ENCODE measurements at regions not wholly inside any gene's neighbourhood (a gene's known extent, or its start where the extent isn't known, plus 50 kb on each side); places are given as distances from the start of the nearest gene placed in this dataset.
"Not testable (repeated sequence)": the region's sequence is repeated elsewhere in the genome, so short reads cannot be mapped to it uniquely, and the experiment has no call there.

- DNase-seq, result not testable (repeated sequence)
These were observed 72.1 kb downstream of the OGFRL1 start for GRCh38 chr6:71360556-71361335.

- DNase-seq, result no peak
These were observed 76.4 kb downstream of the OGFRL1 start for GRCh38 chr6:71364889-71365542.

DNA sequence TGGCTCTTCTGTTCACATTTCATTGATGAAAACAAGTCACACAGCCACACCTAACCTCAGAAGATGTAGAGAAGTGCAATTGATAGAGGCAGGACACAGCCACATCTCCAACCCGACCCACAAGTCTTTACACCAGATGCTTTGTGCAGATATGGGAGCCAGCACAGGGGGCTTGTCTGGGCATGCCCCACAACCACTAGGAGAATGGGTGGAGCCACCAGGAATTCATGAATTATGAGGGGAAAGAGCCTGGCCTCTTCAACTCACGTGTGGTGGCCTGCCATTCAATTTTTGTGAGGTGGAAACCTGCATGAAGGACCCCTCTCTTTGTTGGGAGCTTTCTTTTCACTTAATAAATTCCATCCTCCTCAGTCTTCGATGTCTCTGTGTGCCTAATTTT is 79.1 kb downstream of the OGFRL1 start:
- DNase-seq, result no peak

- DNase-seq, result no peak
These were observed 79.7 kb downstream of the OGFRL1 start for GRCh38 chr6:71368284-71368683.

- DNase-seq, result no peak
These were observed 82.9 kb downstream of the OGFRL1 start for GRCh38 chr6:71371559-71371958.

GRCh38 chr6:71373943-71374342 is 85.3 kb downstream of the OGFRL1 start:
- no peak for DNase-seq

DNA sequence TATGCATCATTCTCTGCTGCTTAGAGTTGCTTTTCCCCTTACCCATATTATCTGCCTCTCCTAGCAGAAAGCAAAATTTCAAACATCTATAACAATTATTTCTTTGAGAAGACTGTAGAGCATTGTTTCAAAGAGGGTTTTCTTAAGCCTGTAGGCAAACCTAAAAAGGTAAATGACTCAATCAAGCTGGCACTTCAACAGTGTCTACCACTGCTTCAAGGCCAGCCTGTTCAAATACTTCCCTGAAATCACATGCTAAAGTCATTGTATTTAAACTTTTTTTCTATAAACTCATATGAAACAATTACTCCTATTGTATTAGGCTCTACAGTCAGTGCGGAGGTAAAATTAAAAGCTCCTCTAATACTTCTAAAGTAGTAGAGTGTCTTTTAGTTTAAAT is 87.1 kb downstream of the OGFRL1 start:
- no peak for DNase-seq

DNA sequence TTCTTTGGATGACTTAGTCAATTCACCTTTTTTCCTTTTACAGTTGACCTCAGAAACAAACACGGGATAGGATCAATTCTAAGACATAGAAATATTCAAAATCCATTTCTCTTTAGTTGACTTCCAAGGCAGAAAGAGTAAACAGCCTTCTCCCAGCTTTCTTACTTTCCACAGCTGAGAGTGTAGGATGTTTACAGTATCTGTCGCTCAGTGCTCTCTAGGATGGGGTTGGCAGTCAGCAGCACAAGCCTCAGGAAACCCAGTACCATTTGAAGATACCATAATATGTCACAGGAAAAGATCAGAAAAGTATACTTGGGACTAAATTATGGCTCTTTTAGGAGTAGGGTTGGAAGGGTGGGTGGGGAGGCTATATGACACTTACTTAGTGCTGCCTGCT is 88.2 kb downstream of the OGFRL1 start:
- no peak for DNase-seq

GRCh38 chr6:71383476-71383875 is 94.9 kb downstream of the OGFRL1 start:
- DNase-seq, result no peak

DNA sequence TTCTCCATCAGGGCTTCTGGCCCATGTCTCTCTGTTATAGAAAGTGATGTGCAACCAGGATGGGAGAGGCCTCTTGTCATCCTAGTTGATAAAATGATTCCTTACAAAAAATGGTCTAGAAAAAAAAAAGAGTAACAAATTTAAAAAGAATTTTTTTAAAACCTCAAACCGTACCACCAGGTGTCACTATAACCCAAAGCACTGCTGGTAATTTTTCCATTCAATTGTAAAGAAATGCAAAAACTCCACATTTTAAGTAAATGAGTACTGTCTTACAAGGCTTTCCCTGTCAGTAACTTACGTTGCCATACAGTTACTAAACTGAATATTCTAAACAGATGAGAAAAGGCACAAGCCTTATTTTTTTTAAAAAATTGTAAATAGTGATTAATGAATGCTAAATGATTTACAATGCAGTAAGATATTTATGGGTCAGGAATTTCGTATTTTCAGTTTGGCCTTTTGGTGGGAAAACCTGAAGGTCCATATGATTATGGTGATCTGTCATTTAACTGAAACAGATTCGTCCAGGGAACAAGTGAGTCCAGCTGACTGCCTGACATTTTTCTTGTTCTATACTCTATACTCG is 95.4 kb downstream of the OGFRL1 start:
- no peak for DNase-seq

- DNase-seq, result no peak
These were observed 96.7 kb downstream of the OGFRL1 start for GRCh38 chr6:71385111-71385822.

DNA sequence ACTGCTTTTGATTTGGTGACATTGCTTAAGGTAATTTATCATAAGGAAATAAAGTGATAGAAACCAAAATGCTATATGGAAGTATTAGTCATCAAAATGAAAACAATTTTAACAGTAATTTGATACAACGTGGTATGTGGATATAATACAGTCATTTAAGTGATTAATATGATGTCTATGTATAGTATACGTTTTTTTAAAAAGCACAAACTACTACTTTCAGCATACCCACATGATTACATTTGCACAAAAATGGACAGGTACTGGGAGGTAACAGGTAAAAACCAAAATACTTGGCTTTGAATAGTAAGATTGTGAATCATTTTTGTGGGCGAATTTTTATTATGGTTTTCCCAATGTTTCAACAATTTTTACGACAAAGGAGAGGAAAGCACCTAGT is 97.6 kb downstream of the OGFRL1 start:
- no peak for DNase-seq

DNA sequence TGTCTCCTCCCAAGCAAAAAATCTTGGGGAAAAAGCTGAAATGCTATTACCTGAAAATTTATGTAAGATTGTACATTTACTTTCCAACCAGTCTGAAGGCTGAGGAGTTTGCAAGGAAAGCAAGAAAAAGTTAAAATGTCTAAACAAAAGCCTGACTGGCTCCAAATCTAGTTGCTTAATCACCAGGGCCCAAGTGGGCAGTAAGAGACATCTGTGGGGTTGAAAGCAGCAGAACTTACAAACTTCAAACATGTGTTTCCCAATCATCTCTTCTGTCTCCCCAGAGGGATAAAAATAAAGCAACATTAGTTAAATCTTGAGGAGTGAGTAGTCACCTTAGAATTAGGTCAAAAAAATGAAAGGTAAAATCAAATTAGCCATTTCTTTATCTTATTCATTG is 98.6 kb downstream of the OGFRL1 start:
- DNase-seq, result no peak

- DNase-seq, result no peak
These were observed 99.6 kb downstream of the OGFRL1 start for GRCh38 chr6:71388068-71388744.

- DNase-seq, result no peak
These were observed 100.4 kb downstream of the OGFRL1 start for GRCh38 chr6:71388856-71389527.

DNA sequence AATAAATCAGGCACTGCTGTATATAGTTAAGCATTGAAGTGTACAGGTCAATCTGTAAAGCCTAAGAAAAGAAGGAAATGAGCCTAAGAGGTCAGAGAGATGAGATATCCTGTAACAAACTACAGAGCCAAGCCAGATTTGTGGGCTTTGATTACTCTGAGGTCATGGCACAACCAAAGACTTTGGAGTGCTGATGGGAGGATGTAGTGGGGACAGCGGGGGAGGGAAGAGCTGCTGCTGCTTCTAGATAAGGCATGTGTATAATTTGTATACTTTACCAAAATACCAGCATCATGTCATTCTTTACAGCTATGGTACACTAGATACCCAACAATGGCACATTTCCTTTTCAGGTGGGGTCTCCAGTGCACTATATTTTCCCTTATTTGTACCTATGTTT is 102.5 kb downstream of the OGFRL1 start:
- no peak for DNase-seq

GRCh38 chr6:71392276-71392675 is 103.7 kb downstream of the OGFRL1 start:
- DNase-seq, result no peak

GRCh38 chr6:71393471-71393870 is 104.9 kb downstream of the OGFRL1 start:
- DNase-seq, result no peak

- no peak for DNase-seq
These were observed 105.4 kb downstream of the OGFRL1 start for GRCh38 chr6:71393981-71394432.

DNA sequence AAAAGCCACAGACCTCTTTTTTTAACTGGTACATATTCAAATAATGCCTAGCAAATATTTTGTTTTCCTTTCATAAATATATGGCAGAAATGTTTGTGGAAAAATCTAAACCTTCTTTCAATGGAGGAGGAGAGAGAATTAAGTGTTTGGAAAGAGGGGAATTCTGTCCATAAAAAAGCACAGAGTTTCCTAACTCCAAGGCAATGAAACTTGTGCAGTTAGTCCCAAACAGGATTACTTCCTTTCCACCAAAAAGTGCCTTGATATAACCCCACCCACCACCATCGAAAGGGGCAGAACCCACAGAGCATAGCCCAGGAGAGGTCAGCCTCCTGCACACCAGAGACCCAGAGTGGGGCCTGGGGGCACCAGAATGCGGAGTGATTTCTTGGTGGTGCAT is 106.3 kb downstream of the OGFRL1 start:
- no peak for DNase-seq

Data from nucleus accumbens (tissue), 56 donors.